ENCODE measurements at regions not wholly inside any gene's neighbourhood (a gene's known extent, or its start where the extent isn't known, plus 50 kb on each side); places are given as distances from the start of the nearest gene placed in this dataset.

DNA sequence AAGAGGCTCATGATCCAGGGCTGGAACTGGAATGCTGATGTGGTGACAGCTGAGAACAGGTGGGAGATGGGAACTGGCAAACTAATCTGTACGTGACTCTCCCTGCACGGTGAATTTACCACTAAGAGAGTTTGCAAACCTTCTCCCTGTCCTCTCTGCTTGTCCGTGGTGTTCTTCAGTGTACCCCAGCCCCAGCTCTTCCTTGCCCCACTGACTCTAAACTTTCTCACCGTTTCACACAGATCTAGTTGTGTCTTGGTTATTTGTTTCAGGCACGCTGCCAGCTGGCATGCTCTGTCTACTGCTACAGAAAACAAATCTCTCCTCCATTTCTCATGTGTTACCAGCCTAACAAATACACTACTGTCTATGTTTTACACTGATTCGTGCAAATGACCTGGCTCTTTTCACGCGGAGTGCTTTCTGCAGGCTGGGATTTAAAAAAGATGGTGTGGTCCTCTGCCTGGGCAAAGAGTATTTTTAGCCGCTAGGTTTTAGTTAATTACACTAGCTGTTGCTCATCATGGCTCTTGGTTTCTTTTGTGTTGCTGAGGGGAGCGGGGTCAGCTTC is 192.7 kb upstream of the LRIG1 start:
- TF ChIP-seq, protein P1, sequence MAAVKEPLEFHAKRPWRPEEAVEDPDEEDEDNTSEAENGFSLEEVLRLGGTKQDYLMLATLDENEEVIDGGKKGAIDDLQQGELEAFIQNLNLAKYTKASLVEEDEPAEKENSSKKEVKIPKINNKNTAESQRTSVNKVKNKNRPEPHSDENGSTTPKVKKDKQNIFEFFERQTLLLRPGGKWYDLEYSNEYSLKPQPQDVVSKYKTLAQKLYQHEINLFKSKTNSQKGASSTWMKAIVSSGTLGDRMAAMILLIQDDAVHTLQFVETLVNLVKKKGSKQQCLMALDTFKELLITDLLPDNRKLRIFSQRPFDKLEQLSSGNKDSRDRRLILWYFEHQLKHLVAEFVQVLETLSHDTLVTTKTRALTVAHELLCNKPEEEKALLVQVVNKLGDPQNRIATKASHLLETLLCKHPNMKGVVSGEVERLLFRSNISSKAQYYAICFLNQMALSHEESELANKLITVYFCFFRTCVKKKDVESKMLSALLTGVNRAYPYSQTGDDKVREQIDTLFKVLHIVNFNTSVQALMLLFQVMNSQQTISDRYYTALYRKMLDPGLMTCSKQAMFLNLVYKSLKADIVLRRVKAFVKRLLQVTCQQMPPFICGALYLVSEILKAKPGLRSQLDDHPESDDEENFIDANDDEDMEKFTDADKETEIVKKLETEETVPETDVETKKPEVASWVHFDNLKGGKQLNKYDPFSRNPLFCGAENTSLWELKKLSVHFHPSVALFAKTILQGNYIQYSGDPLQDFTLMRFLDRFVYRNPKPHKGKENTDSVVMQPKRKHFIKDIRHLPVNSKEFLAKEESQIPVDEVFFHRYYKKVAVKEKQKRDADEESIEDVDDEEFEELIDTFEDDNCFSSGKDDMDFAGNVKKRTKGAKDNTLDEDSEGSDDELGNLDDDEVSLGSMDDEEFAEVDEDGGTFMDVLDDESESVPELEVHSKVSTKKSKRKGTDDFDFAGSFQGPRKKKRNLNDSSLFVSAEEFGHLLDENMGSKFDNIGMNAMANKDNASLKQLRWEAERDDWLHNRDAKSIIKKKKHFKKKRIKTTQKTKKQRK (IDR thresholded peaks at IDR 0.05; ENCODE audit: low read depth, low read length): no peak
- TF ChIP-seq BCL11A (IDR thresholded peaks at IDR 0.05; ENCODE audit: low read depth, low read length): no peak

Measured in GM12878 (cell line).